ENCODE measurements at regions not wholly inside any gene's neighbourhood (a gene's known extent, or its start where the extent isn't known, plus 50 kb on each side); places are given as distances from the start of the nearest gene placed in this dataset.
"Not testable (repeated sequence)": the region's sequence is repeated elsewhere in the genome, so short reads cannot be mapped to it uniquely, and the experiment has no call there.

- DNase-seq: no peak
These were observed 624.5 kb upstream of the SGO1 start for GRCh38 chr3:20810555-20810954.

DNA sequence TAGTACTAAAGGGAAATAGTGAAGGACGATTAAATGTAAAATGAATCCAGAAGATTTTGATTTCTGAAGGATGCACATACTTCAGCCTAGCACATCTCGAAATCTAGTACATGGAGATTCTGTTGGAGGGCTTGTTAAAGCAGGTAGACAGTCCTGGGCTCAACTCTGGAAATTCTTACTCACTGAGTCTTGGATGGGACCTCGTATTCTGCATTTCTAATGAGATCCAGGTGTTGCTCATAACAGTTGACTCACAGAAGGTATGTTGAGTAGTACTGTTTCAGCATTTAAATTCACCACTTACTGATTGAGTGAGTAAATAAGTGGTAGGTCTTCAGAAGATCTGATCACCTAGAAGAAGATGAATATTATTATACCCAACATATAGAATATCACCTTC, 623.4 kb upstream of the SGO1 start:
- no peak for DNase-seq

DNA sequence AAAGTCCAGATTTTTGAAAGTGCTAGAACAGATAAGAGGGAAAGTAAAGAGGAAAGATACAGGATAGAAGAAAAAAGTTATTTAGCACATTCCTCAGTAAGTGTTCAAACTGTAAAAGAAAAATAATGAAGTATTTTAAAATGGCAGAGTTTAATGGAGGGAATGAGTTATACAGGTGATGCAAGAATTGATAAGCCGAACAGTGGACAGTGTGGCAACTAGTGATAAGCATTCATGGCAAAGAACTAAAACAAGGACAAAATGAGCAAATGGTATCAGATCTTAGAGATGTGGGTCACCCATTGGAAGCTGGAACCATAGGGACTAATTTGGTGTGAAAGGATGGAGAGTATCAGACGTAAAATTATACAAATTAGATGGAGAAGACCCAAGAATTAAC, 622.9 kb upstream of the SGO1 start:
- DNase-seq: no peak

DNA sequence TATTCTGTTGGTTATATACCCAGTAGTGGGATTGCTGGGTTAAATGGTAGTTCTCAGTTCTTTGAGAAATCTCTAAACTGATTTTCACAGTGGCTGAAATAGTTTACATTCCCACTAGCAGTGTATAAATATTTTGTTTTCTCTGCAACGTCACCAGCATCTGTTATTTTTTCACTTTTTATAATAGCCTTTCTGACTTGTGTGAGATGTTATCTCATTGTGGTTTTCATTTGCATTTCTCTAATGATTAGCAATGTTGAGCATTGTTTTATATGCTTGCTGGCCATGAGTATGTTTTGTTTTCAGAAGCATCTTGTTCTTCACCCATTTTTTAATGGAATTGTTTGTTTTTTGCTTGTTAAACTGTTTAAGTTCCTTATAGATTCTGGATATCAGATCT, 612.7 kb upstream of the SGO1 start:
- no peak for DNase-seq

DNA sequence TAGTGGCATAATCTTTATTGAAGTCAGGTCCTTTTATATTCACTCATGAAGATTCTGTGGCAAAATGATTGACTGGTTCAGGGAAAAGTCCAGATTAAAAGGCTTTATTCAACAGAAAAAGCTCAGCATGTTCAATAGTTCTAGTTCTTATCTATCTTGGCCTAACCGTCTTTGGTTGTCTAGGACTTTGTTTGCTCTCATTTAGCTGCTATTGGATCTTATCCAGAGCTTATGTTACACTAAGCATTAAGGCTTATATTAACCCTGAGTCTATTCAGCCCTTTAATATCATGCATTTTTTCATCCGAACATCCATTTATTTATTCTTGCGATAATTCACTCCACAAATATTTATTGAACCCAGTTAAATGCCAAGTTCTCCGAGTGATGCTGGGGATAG, 601.0 kb upstream of the SGO1 start:
- no peak for DNase-seq

GRCh38 chr3:20776692-20777091, 590.7 kb upstream of the SGO1 start:
- no peak for DNase-seq

GRCh38 chr3:20776286-20776685, 590.3 kb upstream of the SGO1 start:
- DNase-seq: no peak

- no peak for DNase-seq
These were observed 587.4 kb upstream of the SGO1 start for GRCh38 chr3:20773320-20773984.

DNA sequence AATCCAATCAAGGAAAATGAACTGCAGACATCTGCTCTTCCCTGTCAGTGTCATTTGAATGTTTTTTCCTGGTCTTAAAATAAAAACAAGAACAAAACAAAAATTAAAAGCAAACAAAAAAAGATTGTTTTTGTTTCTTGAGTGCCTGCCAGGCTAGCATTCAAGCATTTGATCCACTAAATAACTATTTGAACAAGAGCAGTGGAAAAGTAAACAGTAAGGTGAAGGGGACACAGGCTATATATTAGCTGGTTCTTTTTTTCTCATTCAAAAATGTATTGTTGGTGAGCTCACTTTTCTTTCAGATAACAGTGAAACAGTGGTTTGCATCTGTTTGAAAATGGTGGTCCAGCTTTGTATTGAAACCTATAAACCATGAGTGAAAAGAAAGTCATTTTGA, 586.9 kb upstream of the SGO1 start:
- DNase-seq: no peak

DNA sequence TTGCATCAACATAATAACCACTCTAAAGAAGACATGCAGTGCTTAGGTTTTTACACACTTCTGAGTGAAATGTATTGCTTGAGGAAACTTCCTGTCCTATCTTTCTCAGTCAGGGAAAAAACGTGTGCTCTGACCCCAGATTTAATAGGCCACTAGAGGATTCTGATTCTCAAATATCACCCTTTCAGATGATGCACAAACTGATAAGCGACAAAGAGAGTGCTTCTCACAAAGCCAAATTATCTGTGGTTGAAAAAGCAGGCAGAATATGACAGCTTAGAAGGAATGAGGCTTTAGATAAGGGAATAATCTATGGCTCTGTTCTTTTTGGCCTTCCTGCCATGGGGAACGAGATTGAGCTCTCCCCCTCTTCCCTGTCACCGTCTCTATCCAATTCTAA, 583.4 kb upstream of the SGO1 start:
- DNase-seq: no peak

GRCh38 chr3:20760981-20761380, 575.0 kb upstream of the SGO1 start:
- no peak for DNase-seq

DNA sequence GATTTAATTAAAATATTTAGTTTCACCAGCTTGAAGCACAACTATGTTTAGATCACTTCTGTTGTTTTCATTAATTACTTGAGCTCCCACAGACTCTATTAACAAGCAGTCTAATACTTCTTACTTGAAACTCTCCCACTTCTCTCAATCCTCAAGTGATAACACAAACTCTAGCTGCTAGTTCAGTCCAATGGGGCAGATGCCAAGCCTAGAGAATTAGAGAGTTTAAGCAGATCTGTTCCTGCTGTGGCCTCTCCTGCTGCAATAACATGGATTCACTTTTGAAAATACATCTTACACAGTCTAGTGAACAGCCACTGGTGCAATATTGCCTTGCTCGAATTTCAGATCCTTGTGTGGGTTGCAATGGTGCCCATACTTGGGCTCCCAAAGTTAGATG, 566.4 kb upstream of the SGO1 start:
- no peak for DNase-seq

- DNase-seq: no peak
These were observed 565.3 kb upstream of the SGO1 start for GRCh38 chr3:20751296-20751695.

- DNase-seq: no peak
These were observed 561.7 kb upstream of the SGO1 start for GRCh38 chr3:20747741-20748140.

GRCh38 chr3:20743553-20744321, 557.7 kb upstream of the SGO1 start:
- DNase-seq: no peak

- DNase-seq: no peak
These were observed 557.0 kb upstream of the SGO1 start for GRCh38 chr3:20742903-20743552.

- no peak for DNase-seq
These were observed 555.4 kb upstream of the SGO1 start for GRCh38 chr3:20741381-20741780.

GRCh38 chr3:20739814-20740213, 553.8 kb upstream of the SGO1 start:
- DNase-seq: no peak

- no peak for DNase-seq
These were observed 550.4 kb upstream of the SGO1 start for GRCh38 chr3:20736287-20736852.

DNA sequence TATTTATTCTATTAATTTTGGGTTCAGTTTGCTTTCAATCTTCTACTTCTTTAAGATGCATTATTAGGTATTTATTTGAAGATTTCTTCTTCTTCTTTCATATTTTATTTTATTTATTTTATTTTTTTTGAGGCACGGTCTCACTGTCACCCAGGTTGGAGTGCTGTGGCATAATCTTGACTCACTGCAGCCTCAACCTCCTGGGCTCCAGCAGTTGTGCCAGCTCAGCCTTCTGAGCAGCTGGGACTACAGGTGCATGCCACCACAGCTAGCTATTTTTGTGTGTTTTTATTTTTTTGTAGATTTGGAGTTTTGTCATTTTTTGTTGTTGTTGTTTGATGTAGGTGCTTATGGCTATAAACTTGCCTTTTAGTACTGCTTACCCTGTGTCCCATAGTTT, 543.2 kb upstream of the SGO1 start:
- no peak for DNase-seq

DNA sequence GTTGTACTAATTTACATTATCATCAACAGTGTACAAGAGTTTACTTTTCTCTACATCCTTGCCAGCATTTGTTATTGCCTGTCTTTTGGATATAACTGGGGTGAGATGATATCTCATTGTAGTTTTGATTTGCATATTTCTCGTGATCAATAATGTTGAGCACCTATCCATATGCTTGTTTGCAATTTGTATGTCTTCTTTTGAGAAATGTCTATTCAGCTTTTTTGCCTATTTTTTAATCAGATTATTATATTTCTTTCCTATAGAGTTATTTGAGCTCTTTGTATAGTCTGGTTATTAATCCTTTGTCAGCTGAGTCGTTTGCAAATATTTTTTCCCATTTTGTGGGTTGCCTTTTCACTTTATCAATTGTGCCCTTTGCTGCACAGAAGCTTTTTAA, 540.8 kb upstream of the SGO1 start:
- no peak for DNase-seq

DNA sequence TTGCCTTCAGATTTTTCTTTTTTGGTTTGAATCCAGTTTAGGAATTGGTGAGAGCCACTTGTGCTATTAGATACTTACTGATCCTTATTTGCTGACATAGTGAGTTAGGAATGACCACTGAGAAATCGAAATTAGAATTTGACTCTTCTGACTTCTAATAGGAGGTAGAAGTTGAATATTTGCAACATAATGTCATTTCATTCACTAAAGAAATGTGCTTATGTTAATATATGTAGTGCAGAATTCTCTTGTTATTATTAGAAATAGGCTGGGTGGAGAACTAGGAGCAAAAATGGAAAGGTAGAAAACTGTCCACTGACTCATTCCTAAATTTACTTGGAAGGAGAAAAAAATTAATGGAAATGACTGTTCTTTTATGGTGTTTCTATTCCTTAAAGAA, 538.2 kb upstream of the SGO1 start:
- no peak for DNase-seq

GRCh38 chr3:20716425-20716824, 530.4 kb upstream of the SGO1 start:
- not testable (repeated sequence) for DNase-seq

DNA sequence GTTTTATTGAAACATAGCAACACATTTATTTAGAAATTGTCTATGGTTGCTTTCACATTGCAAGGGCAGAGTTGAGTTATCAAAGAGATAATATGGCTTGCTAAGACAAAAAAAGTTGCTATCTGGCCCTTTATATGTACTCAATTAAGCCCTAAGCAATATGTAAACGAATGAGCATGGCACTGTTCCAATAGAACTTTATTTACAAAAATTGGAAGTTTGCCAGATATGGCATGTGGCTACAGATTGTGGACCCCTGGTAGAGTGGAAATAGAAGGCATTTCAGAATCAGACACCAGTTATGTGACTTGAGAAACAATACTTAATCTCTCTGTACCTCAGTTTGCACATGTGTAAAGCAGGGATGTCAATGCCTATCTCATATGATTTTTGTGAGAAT, 515.6 kb upstream of the SGO1 start:
- DNase-seq: no peak
